GM23248 (cell line): ENCODE measurements at regions not wholly inside any gene's neighbourhood (a gene's known extent, or its start where the extent isn't known, plus 50 kb on each side); places are given as distances from the start of the nearest gene placed in this dataset.

Source experiments
- EZH2 ChIP-seq: fragments of 200-600 bp; sonication (generic); IDR thresholded peaks from 2 replicates; pipeline ENCODE4 v1.6.1; 2018; ENCODE audit warnings: antibody characterized with exemption, mild to moderate bottlenecking; ENCODE audit not compliant: insufficient read depth, poor library complexity, severe bottlenecking
- EZH2phosphoT487 ChIP-seq: fragments of 200-600 bp; sonication (generic); IDR thresholded peaks from 2 replicates; pipeline ENCODE4 v1.6.1; 2018; ENCODE audit warnings: antibody characterized with exemption, moderate library complexity, mild to moderate bottlenecking, low read depth; ENCODE audit not compliant: insufficient read depth

- TF ChIP-seq EZH2phosphoT487 = no peak
- no peak for TF ChIP-seq EZH2
Measured at GRCh38 chr13:46487748-46488147, 65.2 kb upstream of the LRCH1 start.
